ENCODE measurements at regions not wholly inside any gene's neighbourhood (a gene's known extent, or its start where the extent isn't known, plus 50 kb on each side); places are given as distances from the start of the nearest gene placed in this dataset.

- no peak for DNase-seq
These were observed 94.6 kb upstream of the RASGRF1 start for GRCh38 chr15:79185199-79185598.

- DNase-seq = peak; percentile 88
These were observed 93.9 kb upstream of the RASGRF1 start for GRCh38 chr15:79184465-79184892.

- DNase-seq = no peak
These were observed 89.7 kb upstream of the RASGRF1 start for GRCh38 chr15:79180318-79180717.

- no peak for DNase-seq
These were observed 89.0 kb upstream of the RASGRF1 start for GRCh38 chr15:79179597-79179996.

GRCh38 chr15:79179108-79179561 is 88.6 kb upstream of the RASGRF1 start:
- DNase-seq = no peak

GRCh38 chr15:79178594-79178993 is 88.0 kb upstream of the RASGRF1 start:
- no peak for DNase-seq

- DNase-seq = no peak
These were observed 85.6 kb upstream of the RASGRF1 start for GRCh38 chr15:79176151-79176550.

- DNase-seq = no peak
These were observed 82.4 kb upstream of the RASGRF1 start for GRCh38 chr15:79172801-79173460.

GRCh38 chr15:79172032-79172481 is 81.5 kb upstream of the RASGRF1 start:
- no peak for DNase-seq

- no peak for DNase-seq
These were observed 80.9 kb upstream of the RASGRF1 start for GRCh38 chr15:79171320-79172031.

- no peak for DNase-seq
These were observed 79.7 kb upstream of the RASGRF1 start for GRCh38 chr15:79170256-79170664.

GRCh38 chr15:79169526-79170133 is 79.0 kb upstream of the RASGRF1 start:
- DNase-seq = no peak

- DNase-seq = no peak
These were observed 78.4 kb upstream of the RASGRF1 start for GRCh38 chr15:79168922-79169456.

GRCh38 chr15:79167776-79168175 is 77.2 kb upstream of the RASGRF1 start:
- no peak for DNase-seq

- no peak for DNase-seq
These were observed 75.9 kb upstream of the RASGRF1 start for GRCh38 chr15:79166311-79166955.

GRCh38 chr15:79164465-79164864 is 73.9 kb upstream of the RASGRF1 start:
- no peak for DNase-seq

- DNase-seq = no peak
These were observed 73.5 kb upstream of the RASGRF1 start for GRCh38 chr15:79164043-79164442.

- DNase-seq = no peak
These were observed 72.8 kb upstream of the RASGRF1 start for GRCh38 chr15:79163395-79163794.

GRCh38 chr15:79161837-79162508 is 71.4 kb upstream of the RASGRF1 start:
- no peak for DNase-seq

- DNase-seq = no peak
These were observed 69.6 kb upstream of the RASGRF1 start for GRCh38 chr15:79160211-79160610.

GRCh38 chr15:79157631-79158592 is 67.3 kb upstream of the RASGRF1 start:
- no peak for DNase-seq

All from activated effector memory CD4-positive, alpha-beta T cell treated with anti-CD3 and anti-CD28 coated beads, Interleukin-2, amount 50 U/mL, for 16 hours (primary cell).